NB4 (cell line): ENCODE measurements at regions not wholly inside any gene's neighbourhood (a gene's known extent, or its start where the extent isn't known, plus 50 kb on each side); places are given as distances from the start of the nearest gene placed in this dataset.

ENCODE experiments used
- DNase-seq: peaks from one replicate; pipeline ENCODE4 v3.0.0; 2010; ENCODE audit warnings: low read depth
- H3K4me3 ChIP-seq: one replicate; pipeline ENCODE4 v1.5.1; 2011; ENCODE audit warnings: mild to moderate bottlenecking, low read depth, low read length, moderate library complexity
- MYC ChIP-seq: IDR thresholded peaks from 2 replicates; pipeline ENCODE4 v1.6.1; 2011; ENCODE audit warnings: low read depth, low read length
- POLR2A ChIP-seq: IDR thresholded peaks from 2 replicates; pipeline ENCODE4 v1.6.1; 2011; ENCODE audit warnings: mild to moderate bottlenecking; ENCODE audit not compliant: insufficient read length; ENCODE audit errors: extremely low read depth
- TF ChIP-seq, protein P1 (sequence below): IDR thresholded peaks from 2 replicates; pipeline ENCODE4 v1.6.1; 2011; ENCODE audit warnings: low read depth, low read length
- TF ChIP-seq, protein P2 (sequence below): IDR thresholded peaks from one replicate; pipeline ENCODE4 v1.5.1; 2012; ENCODE audit warnings: low read depth, low read length

DNA sequence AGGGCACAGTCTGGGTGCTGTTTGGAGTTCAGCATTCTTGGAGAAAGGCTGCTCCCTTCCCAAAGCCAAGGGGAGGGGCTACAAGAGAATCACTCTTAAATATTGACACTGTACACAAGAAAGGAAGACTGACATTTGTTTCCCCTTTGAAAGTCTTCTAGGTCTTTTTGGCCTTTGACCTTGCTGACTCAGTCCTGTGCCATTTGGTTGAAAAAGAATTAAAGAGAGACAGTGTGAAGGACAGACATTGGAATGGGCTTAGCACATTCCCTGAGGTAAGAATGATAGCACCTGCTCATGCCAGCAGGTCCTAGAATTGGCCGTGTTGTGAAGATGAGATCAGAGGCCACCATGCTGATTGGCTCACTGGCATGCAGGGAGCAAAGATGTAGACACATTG is 271.4 kb upstream of the ZNF608 start:
- H3K4me3 ChIP-seq = no peak overlapping the region
- TF ChIP-seq POLR2A (no peak), MYC (no peak)
- TF ChIP-seq, protein P1, sequence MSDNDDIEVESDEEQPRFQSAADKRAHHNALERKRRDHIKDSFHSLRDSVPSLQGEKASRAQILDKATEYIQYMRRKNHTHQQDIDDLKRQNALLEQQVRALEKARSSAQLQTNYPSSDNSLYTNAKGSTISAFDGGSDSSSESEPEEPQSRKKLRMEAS = no peak
- TF ChIP-seq, protein P2, sequence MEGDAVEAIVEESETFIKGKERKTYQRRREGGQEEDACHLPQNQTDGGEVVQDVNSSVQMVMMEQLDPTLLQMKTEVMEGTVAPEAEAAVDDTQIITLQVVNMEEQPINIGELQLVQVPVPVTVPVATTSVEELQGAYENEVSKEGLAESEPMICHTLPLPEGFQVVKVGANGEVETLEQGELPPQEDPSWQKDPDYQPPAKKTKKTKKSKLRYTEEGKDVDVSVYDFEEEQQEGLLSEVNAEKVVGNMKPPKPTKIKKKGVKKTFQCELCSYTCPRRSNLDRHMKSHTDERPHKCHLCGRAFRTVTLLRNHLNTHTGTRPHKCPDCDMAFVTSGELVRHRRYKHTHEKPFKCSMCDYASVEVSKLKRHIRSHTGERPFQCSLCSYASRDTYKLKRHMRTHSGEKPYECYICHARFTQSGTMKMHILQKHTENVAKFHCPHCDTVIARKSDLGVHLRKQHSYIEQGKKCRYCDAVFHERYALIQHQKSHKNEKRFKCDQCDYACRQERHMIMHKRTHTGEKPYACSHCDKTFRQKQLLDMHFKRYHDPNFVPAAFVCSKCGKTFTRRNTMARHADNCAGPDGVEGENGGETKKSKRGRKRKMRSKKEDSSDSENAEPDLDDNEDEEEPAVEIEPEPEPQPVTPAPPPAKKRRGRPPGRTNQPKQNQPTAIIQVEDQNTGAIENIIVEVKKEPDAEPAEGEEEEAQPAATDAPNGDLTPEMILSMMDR = no peak
- no peak for DNase-seq

DNA sequence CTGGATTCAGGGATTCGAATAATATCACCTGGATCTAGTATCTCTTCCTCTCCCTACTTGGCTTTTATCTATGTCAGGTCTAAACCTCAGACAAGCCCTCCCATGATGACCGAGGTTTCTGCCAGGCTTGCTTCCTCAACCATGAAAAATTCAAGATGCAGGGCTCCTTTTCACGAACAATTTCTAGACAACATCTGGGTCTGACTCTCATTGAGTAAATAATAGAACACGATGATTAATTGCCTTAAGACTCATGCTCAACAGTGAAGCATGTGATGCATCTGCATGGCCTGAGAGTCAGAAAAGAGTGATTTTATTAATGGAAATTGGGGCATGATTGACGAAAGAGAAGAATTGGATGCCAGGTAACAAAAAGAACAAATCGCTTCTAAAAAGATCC is 277.2 kb upstream of the ZNF608 start:
- TF ChIP-seq, protein P2 = no peak
- TF ChIP-seq, protein P1 = no peak
- TF ChIP-seq MYC (no peak), POLR2A (no peak)
- H3K4me3 ChIP-seq = no peak overlapping the region
- no peak for DNase-seq

DNA sequence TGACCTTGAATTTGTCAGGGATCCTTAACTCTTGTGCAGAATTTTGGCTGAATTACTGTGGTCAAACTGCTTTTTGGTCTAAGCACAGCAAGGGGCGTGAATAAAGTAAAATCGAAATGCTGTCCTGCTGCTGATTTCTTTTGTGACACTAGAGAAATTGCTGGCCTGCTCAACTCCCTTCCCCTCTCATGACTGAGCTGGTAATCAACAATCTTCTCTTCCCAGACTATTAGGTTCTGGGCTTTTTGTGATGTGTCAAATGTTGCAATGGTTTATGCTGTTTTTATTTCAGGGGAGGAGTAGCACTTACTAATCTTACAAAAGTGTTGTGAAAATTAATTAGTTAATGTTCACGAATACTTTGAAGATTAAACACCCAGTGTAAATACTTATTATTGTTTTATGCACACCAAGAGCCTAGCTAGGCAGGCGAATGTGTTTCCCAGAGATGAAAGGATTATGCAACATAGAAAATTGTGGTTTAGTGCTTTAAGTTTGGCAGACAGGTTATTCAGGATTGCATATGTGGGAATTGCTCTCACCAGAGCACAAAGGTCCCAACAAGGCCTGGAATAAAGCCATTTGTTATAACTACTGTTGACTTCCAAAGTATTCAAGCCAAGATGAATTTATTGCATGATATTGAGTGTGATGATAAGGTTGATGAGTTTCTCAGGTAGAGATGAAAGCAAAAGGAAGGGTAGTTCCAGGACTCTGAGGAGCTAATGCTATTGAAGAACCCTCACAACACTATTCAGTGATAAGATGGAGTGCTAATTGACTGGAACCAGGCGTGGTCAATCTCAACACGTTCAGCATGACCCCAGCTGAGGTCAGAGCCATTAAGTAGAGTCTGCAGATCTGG is 280.7 kb upstream of the ZNF608 start:
- TF ChIP-seq MYC (no peak), POLR2A (no peak)
- TF ChIP-seq, protein P2 = no peak
- TF ChIP-seq, protein P1 = no peak
- DNase-seq = no peak
- no peak overlapping the region for H3K4me3 ChIP-seq

DNA sequence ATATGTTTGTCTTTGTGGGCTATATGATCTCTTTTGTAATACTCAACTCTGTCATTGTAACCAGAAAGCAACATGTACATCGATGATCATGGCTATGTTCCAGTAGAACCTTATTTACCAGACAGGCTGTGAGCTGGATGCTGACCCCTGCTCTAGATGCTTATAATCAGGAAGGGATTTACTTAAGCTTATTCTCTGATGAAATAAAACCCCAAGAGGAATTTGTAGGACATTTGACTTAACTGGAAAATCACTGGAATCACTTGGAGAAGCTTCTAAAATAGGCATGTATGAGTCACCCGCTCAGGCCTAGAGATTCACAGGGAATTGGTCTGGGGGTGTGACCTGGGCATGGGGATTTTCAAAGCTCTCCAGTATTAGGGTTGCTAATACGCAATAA is 285.8 kb upstream of the ZNF608 start:
- TF ChIP-seq POLR2A (no peak), MYC (no peak)
- TF ChIP-seq, protein P1 = no peak
- TF ChIP-seq, protein P2 = no peak
- DNase-seq = no peak

DNA sequence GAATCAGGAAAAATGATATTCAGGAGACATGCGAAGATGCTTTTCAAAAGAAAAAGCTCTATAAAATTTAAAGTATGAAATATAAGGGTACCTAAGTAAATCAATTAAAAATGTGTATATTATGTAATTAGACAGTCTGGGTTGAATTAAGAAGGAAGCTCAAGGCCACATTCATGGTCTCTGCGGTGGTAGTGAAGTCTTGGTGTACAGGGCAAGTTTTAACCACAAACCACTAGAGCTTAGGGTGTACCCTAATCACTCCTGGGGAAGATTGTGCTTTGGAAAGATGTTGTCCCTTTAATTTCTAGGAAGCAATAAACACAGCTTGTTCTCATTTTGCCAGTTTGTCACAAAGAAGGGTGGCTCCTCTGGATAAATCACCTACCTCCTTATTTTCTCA is 287.2 kb upstream of the ZNF608 start:
- peak; percentile 3 for DNase-seq
- TF ChIP-seq, protein P1 = no peak
- no peak for TF ChIP-seq MYC
- TF ChIP-seq, protein P2 = no peak
- no peak for TF ChIP-seq POLR2A
- H3K4me3 ChIP-seq = no peak overlapping the region

More for the DNA sequence above, 285.8 kb upstream of the ZNF608 start:
- no peak overlapping the region for H3K4me3 ChIP-seq
